ENCODE measurements at regions not wholly inside any gene's neighbourhood (a gene's known extent, or its start where the extent isn't known, plus 50 kb on each side); places are given as distances from the start of the nearest gene placed in this dataset.
"Not testable (repeated sequence)": the region's sequence is repeated elsewhere in the genome, so short reads cannot be mapped to it uniquely, and the experiment has no call there.

- Mint-ChIP-seq H3K9me3 (no peaks in the 10 kb centered on the region), H3K36me3 (ENCODE audit: low read depth) (no peaks in the 10 kb centered on the region), H3K27ac (no peak overlapping the region), H3K4me3 (no peak overlapping the region), H3K4me1 (peaks cover 14% of the 10 kb centered on the region), H3K27me3 (ENCODE audit: low read depth) (peaks cover 3% of the 10 kb centered on the region)
- TF ChIP-seq CTCF (IDR thresholded peaks at IDR 0.05; ENCODE audit: unreplicated experiment in 3 of 3) = no peak
Observed at GRCh38 chr1:99553301-99553700, 92.6 kb upstream of the PALMD start.

- not testable (repeated sequence) for H3K4me3 Mint-ChIP-seq; H3K9me3 Mint-ChIP-seq; H3K36me3 Mint-ChIP-seq (ENCODE audit: low read depth); H3K27me3 Mint-ChIP-seq (ENCODE audit: low read depth)
- Mint-ChIP-seq H3K27ac (peak overlapping the region in 2 of 3 experiments; percentile 17 to 22), H3K4me1 (peaks cover 11% of the 10 kb centered on the region)
Observed at GRCh38 chr1:99553819-99554218, 92.1 kb upstream of the PALMD start.

GRCh38 chr1:99554727-99555126 lies 91.2 kb upstream of the PALMD start:
- Mint-ChIP-seq H3K4me1 (peaks cover 6% of the 10 kb centered on the region), H3K4me3 (no peak overlapping the region), H3K9me3 (no peaks in the 10 kb centered on the region), H3K36me3 (ENCODE audit: low read depth) (no peaks in the 10 kb centered on the region), H3K27me3 (ENCODE audit: low read depth) (peaks cover 3% of the 10 kb centered on the region), H3K27ac (no peak overlapping the region)
- TF ChIP-seq CTCF (IDR thresholded peaks at IDR 0.05; ENCODE audit: unreplicated experiment in 3 of 3) = no peak

GRCh38 chr1:99557546-99558202 lies 88.2 kb upstream of the PALMD start:
- H3K4me3 Mint-ChIP-seq = no peak overlapping the region
- no peak for TF ChIP-seq CTCF (IDR thresholded peaks at IDR 0.05; ENCODE audit: unreplicated experiment in 3 of 3)
- peaks cover 6% of the 10 kb centered on the region for H3K4me1 Mint-ChIP-seq
- H3K27me3 Mint-ChIP-seq (ENCODE audit: low read depth) = peaks cover 3% of the 10 kb centered on the region
- no peak overlapping the region for H3K27ac Mint-ChIP-seq
- H3K9me3 Mint-ChIP-seq = peaks cover 6% of the 10 kb centered on the region
- H3K36me3 Mint-ChIP-seq (ENCODE audit: low read depth) = no peaks in the 10 kb centered on the region

- no peaks in the 10 kb centered on the region for H3K36me3 Mint-ChIP-seq (ENCODE audit: low read depth)
- no peaks in the 10 kb centered on the region for H3K27me3 Mint-ChIP-seq (ENCODE audit: low read depth)
- H3K4me1 Mint-ChIP-seq = no peaks in the 10 kb centered on the region
- TF ChIP-seq CTCF (IDR thresholded peaks at IDR 0.05; ENCODE audit: unreplicated experiment in 3 of 3) = no peak
- peaks cover 9% of the 10 kb centered on the region for H3K9me3 Mint-ChIP-seq
- peak overlapping the region in 1 of 3 experiments; percentile 22 for H3K27ac Mint-ChIP-seq
- H3K4me3 Mint-ChIP-seq = no peak overlapping the region
Observed at GRCh38 chr1:99559166-99559565, 86.7 kb upstream of the PALMD start.

- Mint-ChIP-seq H3K27me3 (ENCODE audit: low read depth) (no peaks in the 10 kb centered on the region), H3K4me1 (no peaks in the 10 kb centered on the region), H3K27ac (no peak overlapping the region), H3K9me3 (peaks cover 9% of the 10 kb centered on the region), H3K36me3 (ENCODE audit: low read depth) (no peaks in the 10 kb centered on the region), H3K4me3 (no peak overlapping the region)
- no peak for TF ChIP-seq CTCF (IDR thresholded peaks at IDR 0.05; ENCODE audit: unreplicated experiment in 3 of 3)
Observed at GRCh38 chr1:99560207-99561040, 85.5 kb upstream of the PALMD start.
